GM23338 (cell line): ENCODE measurements at regions not wholly inside any gene's neighbourhood (a gene's known extent, or its start where the extent isn't known, plus 50 kb on each side); places are given as distances from the start of the nearest gene placed in this dataset.

Experiments
- ATAC-seq: fragments of 200-7000 bp; cut with Tn5 transposase; 3 replicates; pipeline ENCODE4 v1.9.1; 2020
- DNase-seq: peaks from one replicate; pipeline ENCODE4 v3.0.0-alpha.2; 2015; ENCODE audit warnings: low spot score
- H2AFZ ChIP-seq: fragments of 200-600 bp; sonication (generic); 2 replicates; pipeline ENCODE4 v1.8.0; 2016; ENCODE audit warnings: antibody characterized with exemption, mild to moderate bottlenecking, moderate library complexity
- H3F3A ChIP-seq: fragments of 200-600 bp; sonication (generic); replicated peaks from 2 replicates; pipeline ENCODE4 v1.8.0; 2017; ENCODE audit warnings: antibody characterized with exemption, mixed run types, low read depth
- H3K27ac ChIP-seq: fragments of 200-600 bp; sonication (generic); 2 replicates; pipeline ENCODE4 v1.6.1; 2016; ENCODE audit warnings: low read depth
- H3K27me3 ChIP-seq: fragments of 200-600 bp; sonication (generic); 2 replicates; pipeline ENCODE4 v1.8.0; 2016; ENCODE audit warnings: mild to moderate bottlenecking, mixed run types, moderate library complexity; ENCODE audit not compliant: insufficient read depth
- H3K36me3 ChIP-seq: fragments of 200-600 bp; sonication (generic); 2 replicates; pipeline ENCODE4 v1.8.0; 2016; ENCODE audit warnings: mild to moderate bottlenecking; ENCODE audit not compliant: insufficient read depth
- H3K4me1 ChIP-seq: fragments of 200-600 bp; sonication (generic); 2 replicates; pipeline ENCODE4 v1.8.0; 2016; ENCODE audit warnings: mild to moderate bottlenecking, moderate library complexity; ENCODE audit not compliant: insufficient read depth
- H3K4me2 ChIP-seq: fragments of 200-600 bp; sonication (generic); 2 replicates; pipeline ENCODE4 v1.7.1; 2017; ENCODE audit warnings: mixed run types
- H3K4me3 ChIP-seq: fragments of 200-600 bp; sonication (generic); 2 replicates; pipeline ENCODE4 v1.6.1; 2016; ENCODE audit warnings: mixed run types
- H3K79me2 ChIP-seq: fragments of 200-600 bp; sonication (generic); replicated peaks from 2 replicates; pipeline ENCODE4 v1.8.0; 2017; ENCODE audit warnings: mild to moderate bottlenecking; ENCODE audit not compliant: insufficient read depth
- H3K9me2 ChIP-seq: fragments of 200-600 bp; sonication (generic); 2 replicates; pipeline ENCODE4 v1.8.0; 2017; ENCODE audit not compliant: insufficient read depth
- H4K20me1 ChIP-seq: fragments of 200-600 bp; sonication (generic); replicated peaks from 2 replicates; pipeline ENCODE4 v1.8.0; 2017; ENCODE audit warnings: mild to moderate bottlenecking; ENCODE audit not compliant: insufficient read depth
- H3K27ac Mint-ChIP-seq: 2 replicates; pipeline ENCODE4 v1.8.0; 2020; ENCODE audit warnings: inconsistent platforms, mild to moderate bottlenecking, moderate library complexity, mixed read lengths
- H3K27me3 Mint-ChIP-seq: 3 replicates; pipeline ENCODE4 v1.8.0; 2022; ENCODE audit warnings: low read depth, mild to moderate bottlenecking, moderate library complexity, mixed read lengths, inconsistent platforms; ENCODE audit not compliant: insufficient read depth, poor library complexity
- H3K36me3 Mint-ChIP-seq: 3 replicates; pipeline ENCODE4 v1.8.0; 2021; ENCODE audit warnings: low read depth, mild to moderate bottlenecking, inconsistent platforms, moderate library complexity, mixed read lengths
- H3K4me1 Mint-ChIP-seq: 3 replicates; pipeline ENCODE4 v1.8.0; 2020; ENCODE audit warnings: mild to moderate bottlenecking, inconsistent platforms, mixed read lengths
- H3K4me3 Mint-ChIP-seq: 3 replicates; pipeline ENCODE4 v1.8.0; 2021; ENCODE audit warnings: moderate library complexity, mild to moderate bottlenecking, inconsistent platforms, mixed read lengths
- H3K9me3 Mint-ChIP-seq: 3 replicates; pipeline ENCODE4 v1.8.0; 2020; ENCODE audit warnings: moderate library complexity, mild to moderate bottlenecking, inconsistent platforms, mixed read lengths
- EZH2 ChIP-seq: fragments of 200-600 bp; sonication (generic); IDR thresholded peaks from one replicate; pipeline ENCODE4 v1.8.0; 2017; ENCODE audit warnings: antibody characterized with exemption, mild to moderate bottlenecking, low read depth; ENCODE audit not compliant: unreplicated experiment
- EZH2phosphoT487 ChIP-seq: fragments of 200-600 bp; sonication (generic); IDR thresholded peaks from one replicate; pipeline ENCODE4 v1.8.1; 2018; ENCODE audit warnings: antibody characterized with exemption; ENCODE audit not compliant: unreplicated experiment
- POLR2AphosphoS5 ChIP-seq: IDR thresholded peaks from 2 replicates; pipeline ENCODE4 v1.6.1; 2016; ENCODE audit warnings: antibody characterized with exemption, low read depth
- REST ChIP-seq: IDR thresholded peaks from one replicate; pipeline ENCODE4 v1.6.1; 2018; ENCODE audit warnings: antibody characterized with exemption; ENCODE audit not compliant: unreplicated experiment
- ZNF114 ChIP-seq: fragments of 250-450 bp; sonication (Bioruptor Pico); IDR thresholded peaks from 2 replicates; pipeline ENCODE4 v1.5.0; 2020; ENCODE audit warnings: mild to moderate bottlenecking, moderate library complexity
- ZNF462 ChIP-seq: fragments of 250-450 bp; sonication (Bioruptor Pico); IDR thresholded peaks from 2 replicates; pipeline ENCODE4 v1.5.0; 2020; ENCODE audit warnings: mild to moderate bottlenecking, moderate library complexity

GRCh38 chr9:32220750-32221149 is 163.7 kb upstream of the ACO1 start (continued):
- TF ChIP-seq ZNF462 (no peak), POLR2AphosphoS5 (no peak), ZNF114 (CRISPR knock-in tag) (no peak)

GRCh38 chr9:32234451-32234850 is 150.0 kb upstream of the ACO1 start:
- Mint-ChIP-seq H3K36me3 (peaks cover 12% of the 10 kb centered on the region), H3K4me3 (no peak overlapping the region), H3K9me3 (peaks cover 25% of the 10 kb centered on the region), H3K27ac (no peak overlapping the region), H3K4me1 (no peaks in the 10 kb centered on the region), H3K27me3 (peaks cover 3% of the 10 kb centered on the region)
- Histone ChIP-seq H3K4me1 (no peaks in the 10 kb centered on the region), H3K27ac (no peak overlapping the region), H3K79me2 (no peaks in the 10 kb centered on the region), H4K20me1 (no peaks in the 10 kb centered on the region), H3K4me3 (no peak overlapping the region), H3K4me2 (no peak overlapping the region), H3K36me3 (peaks cover 7% of the 10 kb centered on the region; the same call in 1 of the 2 replicates), H2AFZ (no peak overlapping the region), H3K9me2 (0 out of 2 replicates have a peak, but pooled peaks cover 6% of the 10 kb centered on the region), H3F3A (no peaks in the 10 kb centered on the region), H3K27me3 (no peaks in the 10 kb centered on the region)
- ATAC-seq (no peak), DNase-seq (no peak)
- TF ChIP-seq EZH2phosphoT487 (no peak), ZNF114 (CRISPR knock-in tag) (no peak), REST (no peak), EZH2 (no peak), ZNF462 (no peak)
